HCT116 (cell line): ENCODE measurements at regions not wholly inside any gene's neighbourhood (a gene's known extent, or its start where the extent isn't known, plus 50 kb on each side); places are given as distances from the start of the nearest gene placed in this dataset.

Experiments used
- POLR2AphosphoS5 ChIP-seq: IDR thresholded peaks from 2 replicates; pipeline ENCODE4 v1.6.1; 2011; ENCODE audit warnings: mild to moderate bottlenecking, low read depth, low read length, moderate library complexity
- TF ChIP-seq, protein P1 (sequence below): IDR thresholded peaks from 2 replicates; pipeline ENCODE4 v1.6.1; 2012; ENCODE audit warnings: low read depth

DNA sequence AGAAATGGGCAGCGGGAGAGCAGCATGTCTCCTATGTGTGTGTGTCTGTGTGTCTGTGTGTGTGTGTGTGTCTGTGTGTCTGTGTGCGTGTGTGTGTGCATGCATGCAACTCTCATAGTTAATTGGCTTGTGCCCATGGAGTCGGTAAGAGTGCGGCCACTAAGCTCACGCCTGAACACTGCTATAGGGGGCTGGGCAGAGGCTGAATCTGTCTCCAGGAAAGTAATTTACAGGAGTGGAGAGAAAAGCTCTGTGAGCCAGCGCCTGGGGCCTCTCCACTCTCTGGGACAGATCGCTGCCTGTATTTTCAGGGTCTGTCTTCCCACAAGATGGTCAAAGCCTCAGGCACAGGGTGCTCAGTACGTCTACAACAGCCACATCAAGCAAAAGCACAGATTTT is 553.4 kb downstream of the TNS1 start:
- TF ChIP-seq, protein P1, sequence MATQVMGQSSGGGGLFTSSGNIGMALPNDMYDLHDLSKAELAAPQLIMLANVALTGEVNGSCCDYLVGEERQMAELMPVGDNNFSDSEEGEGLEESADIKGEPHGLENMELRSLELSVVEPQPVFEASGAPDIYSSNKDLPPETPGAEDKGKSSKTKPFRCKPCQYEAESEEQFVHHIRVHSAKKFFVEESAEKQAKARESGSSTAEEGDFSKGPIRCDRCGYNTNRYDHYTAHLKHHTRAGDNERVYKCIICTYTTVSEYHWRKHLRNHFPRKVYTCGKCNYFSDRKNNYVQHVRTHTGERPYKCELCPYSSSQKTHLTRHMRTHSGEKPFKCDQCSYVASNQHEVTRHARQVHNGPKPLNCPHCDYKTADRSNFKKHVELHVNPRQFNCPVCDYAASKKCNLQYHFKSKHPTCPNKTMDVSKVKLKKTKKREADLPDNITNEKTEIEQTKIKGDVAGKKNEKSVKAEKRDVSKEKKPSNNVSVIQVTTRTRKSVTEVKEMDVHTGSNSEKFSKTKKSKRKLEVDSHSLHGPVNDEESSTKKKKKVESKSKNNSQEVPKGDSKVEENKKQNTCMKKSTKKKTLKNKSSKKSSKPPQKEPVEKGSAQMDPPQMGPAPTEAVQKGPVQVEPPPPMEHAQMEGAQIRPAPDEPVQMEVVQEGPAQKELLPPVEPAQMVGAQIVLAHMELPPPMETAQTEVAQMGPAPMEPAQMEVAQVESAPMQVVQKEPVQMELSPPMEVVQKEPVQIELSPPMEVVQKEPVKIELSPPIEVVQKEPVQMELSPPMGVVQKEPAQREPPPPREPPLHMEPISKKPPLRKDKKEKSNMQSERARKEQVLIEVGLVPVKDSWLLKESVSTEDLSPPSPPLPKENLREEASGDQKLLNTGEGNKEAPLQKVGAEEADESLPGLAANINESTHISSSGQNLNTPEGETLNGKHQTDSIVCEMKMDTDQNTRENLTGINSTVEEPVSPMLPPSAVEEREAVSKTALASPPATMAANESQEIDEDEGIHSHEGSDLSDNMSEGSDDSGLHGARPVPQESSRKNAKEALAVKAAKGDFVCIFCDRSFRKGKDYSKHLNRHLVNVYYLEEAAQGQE: no peak
- TF ChIP-seq POLR2AphosphoS5: no peak
